ENCODE measurements at regions not wholly inside any gene's neighbourhood (a gene's known extent, or its start where the extent isn't known, plus 50 kb on each side); places are given as distances from the start of the nearest gene placed in this dataset.

- H3K4me1 ChIP-seq (ENCODE audit: control insufficient read depth in 1 of 2, insufficient read depth in 2 of 2, low read length in 2 of 2): no peaks in the 10 kb centered on the region
- H3K4me3 ChIP-seq (ENCODE audit: low read depth in 1 of 2, low read length in 2 of 2): no peak overlapping the region
- H3K27ac ChIP-seq (ENCODE audit: low read length): no peak overlapping the region
- H3K27me3 ChIP-seq (ENCODE audit: low read depth, low read length): no peaks in the 10 kb centered on the region
- H3K36me3 ChIP-seq (ENCODE audit: control insufficient read depth in 1 of 2, insufficient read depth in 2 of 2, low read length in 2 of 2): no peaks in the 10 kb centered on the region
- H3K9me3 ChIP-seq (ENCODE audit: control insufficient read depth in 1 of 2, low read length in 2 of 2): no peaks in the 10 kb centered on the region
Measured at GRCh38 chr2:147460155-147460554, 384.7 kb upstream of the ACVR2A start.

- no peaks in the 10 kb centered on the region for H3K36me3 ChIP-seq (ENCODE audit: control insufficient read depth in 1 of 2, insufficient read depth in 2 of 2, low read length in 2 of 2)
- no peaks in the 10 kb centered on the region for H3K27me3 ChIP-seq (ENCODE audit: low read depth, low read length)
- H3K4me1 ChIP-seq (ENCODE audit: control insufficient read depth in 1 of 2, insufficient read depth in 2 of 2, low read length in 2 of 2): no peaks in the 10 kb centered on the region
- no peak overlapping the region for H3K4me3 ChIP-seq (ENCODE audit: low read depth in 1 of 2, low read length in 2 of 2)
- H3K9me3 ChIP-seq (ENCODE audit: control insufficient read depth in 1 of 2, low read length in 2 of 2): no peaks in the 10 kb centered on the region
- no peak overlapping the region for H3K27ac ChIP-seq (ENCODE audit: low read length)
Measured at GRCh38 chr2:147456779-147457178, 388.1 kb upstream of the ACVR2A start.

- no peaks in the 10 kb centered on the region for H3K27me3 ChIP-seq (ENCODE audit: low read depth, low read length)
Measured at GRCh38 chr2:147451902-147452515, 392.8 kb upstream of the ACVR2A start.

GRCh38 chr2:147450661-147451510 lies 393.9 kb upstream of the ACVR2A start:
- H3K4me3 ChIP-seq (ENCODE audit: low read depth in 1 of 2, low read length in 2 of 2): no peak overlapping the region
- no peaks in the 10 kb centered on the region for H3K9me3 ChIP-seq (ENCODE audit: control insufficient read depth in 1 of 2, low read length in 2 of 2)
- no peaks in the 10 kb centered on the region for H3K27me3 ChIP-seq (ENCODE audit: low read depth, low read length)
- H3K36me3 ChIP-seq (ENCODE audit: control insufficient read depth in 1 of 2, insufficient read depth in 2 of 2, low read length in 2 of 2): no peaks in the 10 kb centered on the region
- H3K4me1 ChIP-seq (ENCODE audit: control insufficient read depth in 1 of 2, insufficient read depth in 2 of 2, low read length in 2 of 2): peaks cover 0 to 12% of the 10 kb centered on the region in 2 donors
- H3K27ac ChIP-seq (ENCODE audit: low read length): no peak overlapping the region

More at GRCh38 chr2:147451902-147452515, 392.8 kb upstream of the ACVR2A start:
- no peaks in the 10 kb centered on the region for H3K9me3 ChIP-seq (ENCODE audit: control insufficient read depth in 1 of 2, low read length in 2 of 2)
- H3K36me3 ChIP-seq (ENCODE audit: control insufficient read depth in 1 of 2, insufficient read depth in 2 of 2, low read length in 2 of 2): no peaks in the 10 kb centered on the region
- H3K4me3 ChIP-seq (ENCODE audit: low read depth in 1 of 2, low read length in 2 of 2): no peak overlapping the region
- H3K4me1 ChIP-seq (ENCODE audit: control insufficient read depth in 1 of 2, insufficient read depth in 2 of 2, low read length in 2 of 2): peaks cover 0 to 12% of the 10 kb centered on the region in 2 donors
- no peak overlapping the region for H3K27ac ChIP-seq (ENCODE audit: low read length)

GRCh38 chr2:147449323-147449991 lies 395.4 kb upstream of the ACVR2A start:
- Histone ChIP-seq H3K4me1 (ENCODE audit: control insufficient read depth in 1 of 2, insufficient read depth in 2 of 2, low read length in 2 of 2) (peaks cover 0 to 12% of the 10 kb centered on the region in 2 donors), H3K4me3 (ENCODE audit: low read depth in 1 of 2, low read length in 2 of 2) (no peak overlapping the region), H3K9me3 (ENCODE audit: control insufficient read depth in 1 of 2, low read length in 2 of 2) (no peaks in the 10 kb centered on the region), H3K27me3 (ENCODE audit: low read depth, low read length) (no peaks in the 10 kb centered on the region), H3K36me3 (ENCODE audit: control insufficient read depth in 1 of 2, insufficient read depth in 2 of 2, low read length in 2 of 2) (no peaks in the 10 kb centered on the region), H3K27ac (ENCODE audit: low read length) (no peak overlapping the region)

- no peak overlapping the region for H3K4me3 ChIP-seq (ENCODE audit: low read depth in 1 of 2, low read length in 2 of 2)
- no peaks in the 10 kb centered on the region for H3K27me3 ChIP-seq (ENCODE audit: low read depth, low read length)
- no peaks in the 10 kb centered on the region for H3K36me3 ChIP-seq (ENCODE audit: control insufficient read depth in 1 of 2, insufficient read depth in 2 of 2, low read length in 2 of 2)
- no peaks in the 10 kb centered on the region for H3K9me3 ChIP-seq (ENCODE audit: control insufficient read depth in 1 of 2, low read length in 2 of 2)
- H3K4me1 ChIP-seq (ENCODE audit: control insufficient read depth in 1 of 2, insufficient read depth in 2 of 2, low read length in 2 of 2): no peaks in the 10 kb centered on the region
- no peak overlapping the region for H3K27ac ChIP-seq (ENCODE audit: low read length)
Measured at GRCh38 chr2:147442816-147443215, 402.0 kb upstream of the ACVR2A start.

GRCh38 chr2:147441182-147441581 lies 403.6 kb upstream of the ACVR2A start:
- no peak overlapping the region for H3K27ac ChIP-seq (ENCODE audit: low read length)
- H3K36me3 ChIP-seq (ENCODE audit: control insufficient read depth in 1 of 2, insufficient read depth in 2 of 2, low read length in 2 of 2): no peaks in the 10 kb centered on the region
- H3K4me1 ChIP-seq (ENCODE audit: control insufficient read depth in 1 of 2, insufficient read depth in 2 of 2, low read length in 2 of 2): no peaks in the 10 kb centered on the region
- H3K9me3 ChIP-seq (ENCODE audit: control insufficient read depth in 1 of 2, low read length in 2 of 2): no peaks in the 10 kb centered on the region
- no peak overlapping the region for H3K4me3 ChIP-seq (ENCODE audit: low read depth in 1 of 2, low read length in 2 of 2)
- H3K27me3 ChIP-seq (ENCODE audit: low read depth, low read length): no peaks in the 10 kb centered on the region

GRCh38 chr2:147440734-147441133 lies 404.1 kb upstream of the ACVR2A start:
- Histone ChIP-seq H3K36me3 (ENCODE audit: control insufficient read depth in 1 of 2, insufficient read depth in 2 of 2, low read length in 2 of 2) (no peaks in the 10 kb centered on the region), H3K4me1 (ENCODE audit: control insufficient read depth in 1 of 2, insufficient read depth in 2 of 2, low read length in 2 of 2) (no peaks in the 10 kb centered on the region), H3K4me3 (ENCODE audit: low read depth in 1 of 2, low read length in 2 of 2) (no peak overlapping the region), H3K27ac (ENCODE audit: low read length) (no peak overlapping the region), H3K27me3 (ENCODE audit: low read depth, low read length) (no peaks in the 10 kb centered on the region), H3K9me3 (ENCODE audit: control insufficient read depth in 1 of 2, low read length in 2 of 2) (no peaks in the 10 kb centered on the region)

GRCh38 chr2:147439986-147440385 lies 404.8 kb upstream of the ACVR2A start:
- Histone ChIP-seq H3K4me1 (ENCODE audit: control insufficient read depth in 1 of 2, insufficient read depth in 2 of 2, low read length in 2 of 2) (no peaks in the 10 kb centered on the region), H3K27me3 (ENCODE audit: low read depth, low read length) (no peaks in the 10 kb centered on the region), H3K4me3 (ENCODE audit: low read depth in 1 of 2, low read length in 2 of 2) (no peak overlapping the region), H3K27ac (ENCODE audit: low read length) (no peak overlapping the region), H3K36me3 (ENCODE audit: control insufficient read depth in 1 of 2, insufficient read depth in 2 of 2, low read length in 2 of 2) (no peaks in the 10 kb centered on the region), H3K9me3 (ENCODE audit: control insufficient read depth in 1 of 2, low read length in 2 of 2) (no peaks in the 10 kb centered on the region)

GRCh38 chr2:147438882-147439281 lies 405.9 kb upstream of the ACVR2A start:
- Histone ChIP-seq H3K27me3 (ENCODE audit: low read depth, low read length) (no peaks in the 10 kb centered on the region), H3K4me1 (ENCODE audit: control insufficient read depth in 1 of 2, insufficient read depth in 2 of 2, low read length in 2 of 2) (peaks cover 0 to 3% of the 10 kb centered on the region in 2 donors), H3K36me3 (ENCODE audit: control insufficient read depth in 1 of 2, insufficient read depth in 2 of 2, low read length in 2 of 2) (no peaks in the 10 kb centered on the region), H3K27ac (ENCODE audit: low read length) (no peak overlapping the region), H3K4me3 (ENCODE audit: low read depth in 1 of 2, low read length in 2 of 2) (no peak overlapping the region), H3K9me3 (ENCODE audit: control insufficient read depth in 1 of 2, low read length in 2 of 2) (no peaks in the 10 kb centered on the region)

GRCh38 chr2:147433822-147434221 lies 411.0 kb upstream of the ACVR2A start:
- Histone ChIP-seq H3K9me3 (ENCODE audit: control insufficient read depth in 1 of 2, low read length in 2 of 2) (no peaks in the 10 kb centered on the region), H3K27me3 (ENCODE audit: low read depth, low read length) (no peaks in the 10 kb centered on the region), H3K4me1 (ENCODE audit: control insufficient read depth in 1 of 2, insufficient read depth in 2 of 2, low read length in 2 of 2) (peaks cover 0 to 6% of the 10 kb centered on the region in 2 donors), H3K27ac (ENCODE audit: low read length) (no peak overlapping the region), H3K4me3 (ENCODE audit: low read depth in 1 of 2, low read length in 2 of 2) (no peak overlapping the region), H3K36me3 (ENCODE audit: control insufficient read depth in 1 of 2, insufficient read depth in 2 of 2, low read length in 2 of 2) (no peaks in the 10 kb centered on the region)

Measured in muscle layer of duodenum (tissue), 2 donors.